ENCODE measurements at regions not wholly inside any gene's neighbourhood (a gene's known extent, or its start where the extent isn't known, plus 50 kb on each side); places are given as distances from the start of the nearest gene placed in this dataset.

GRCh38 chr1:83520797-83521196 lies 478.1 kb downstream of the TTLL7 start:
- TF ChIP-seq CTCF (IDR thresholded peaks at IDR 0.05; ENCODE audit: low read depth, low read length, poor library complexity, severe bottlenecking) (no peak), EZH2phosphoT487 (IDR thresholded peaks at IDR 0.05; ENCODE audit: borderline replicate concordance, low read length) (no peak)
